A549 (cell line): ENCODE measurements at regions not wholly inside any gene's neighbourhood (a gene's known extent, or its start where the extent isn't known, plus 50 kb on each side); places are given as distances from the start of the nearest gene placed in this dataset.

Experiments used
- CTCF ChIP-seq: fragments of >200 bp; sonication (Bioruptor Twin); formaldehyde crosslinking; IDR thresholded peaks from 3 replicates; pipeline ENCODE4 v1.5.1; 2016
- ELK1 ChIP-seq: fragments of 150-350 bp; IDR thresholded peaks from 2 replicates; pipeline ENCODE4 v1.6.1; 2014; ENCODE audit warnings: low read depth, mild to moderate bottlenecking, low read length
- EP300 ChIP-seq, 2 experiments: fragments of >200 bp; sonication (Bioruptor Twin); formaldehyde crosslinking; IDR thresholded peaks; 2 replicates in 1 of 2; 3 replicates in 1 of 2; pipeline ENCODE4 v1.6.1; 2016 to 2017
- GATA3 ChIP-seq: IDR thresholded peaks from 2 replicates; pipeline ENCODE4 v1.6.1; 2012; ENCODE audit warnings: borderline replicate concordance
- HOXB13 ChIP-seq: fragments of 250-450 bp; sonication (Bioruptor Pico); IDR thresholded peaks from 2 replicates; pipeline ENCODE4 v1.5.0; 2020; ENCODE audit warnings: low read depth, mild to moderate bottlenecking, moderate library complexity
- ZFP36 ChIP-seq: fragments of 450-650 bp; IDR thresholded peaks from 2 replicates; pipeline ENCODE4 v1.6.1; 2014; ENCODE audit warnings: borderline replicate concordance; ENCODE audit not compliant: partially characterized antibody

- TF ChIP-seq EP300 (IDR thresholded peaks at IDR 0.05) (no peak), HOXB13 (CRISPR knock-in tag) (no peak), ELK1 (no peak), ZFP36 (no peak), GATA3 (no peak), CTCF (no peak)
Measured at GRCh38 chr10:36211856-36212255, 569.8 kb upstream of the FZD8 start.
